C1 segment of cervical spinal cord (tissue), 14 donors: ENCODE measurements at regions not wholly inside any gene's neighbourhood (a gene's known extent, or its start where the extent isn't known, plus 50 kb on each side); places are given as distances from the start of the nearest gene placed in this dataset.

Experiments
- DNase-seq, 14 donors: peaks; one replicate each; lab custom pipeline; 2025; lab: John Stamatoyannopoulos, UW

GRCh38 chr6:164000276-164000675 lies 585.8 kb downstream of the QKI start:
- no peak for DNase-seq

GRCh38 chr6:163999475-164000125 lies 585.1 kb downstream of the QKI start:
- no peak for DNase-seq

GRCh38 chr6:163998496-163998895 lies 584.0 kb downstream of the QKI start:
- no peak for DNase-seq

GRCh38 chr6:163996491-163996890 lies 582.0 kb downstream of the QKI start:
- DNase-seq, result no peak

GRCh38 chr6:163994566-163994965 lies 580.0 kb downstream of the QKI start:
- DNase-seq, result no peak

- no peak for DNase-seq
Observed at GRCh38 chr6:163992701-163993100, 578.2 kb downstream of the QKI start.

- no peak for DNase-seq
Observed at GRCh38 chr6:163992056-163992455, 577.5 kb downstream of the QKI start.

GRCh38 chr6:163991321-163991720 lies 576.8 kb downstream of the QKI start:
- no peak for DNase-seq

GRCh38 chr6:163986313-163986712 lies 571.8 kb downstream of the QKI start:
- no peak for DNase-seq

- peak in 1 of 14 donors; percentile 11 for DNase-seq
Observed at GRCh38 chr6:163985710-163986109, 571.2 kb downstream of the QKI start.

GRCh38 chr6:163985040-163985439 lies 570.5 kb downstream of the QKI start:
- no peak for DNase-seq

GRCh38 chr6:163984124-163984936 lies 569.8 kb downstream of the QKI start:
- peak in 1 of 14 donors; percentile 24 for DNase-seq

- peak in 5 of 14 donors; percentile 14 to 68 (median 29) for DNase-seq
Observed at GRCh38 chr6:163983679-163984078, 569.2 kb downstream of the QKI start.

GRCh38 chr6:163974322-163974721 lies 559.8 kb downstream of the QKI start:
- DNase-seq, result no peak

- DNase-seq, result no peak
Observed at GRCh38 chr6:163971841-163972838, 557.6 kb downstream of the QKI start.

- DNase-seq, result no peak
Observed at GRCh38 chr6:163970846-163971564, 556.5 kb downstream of the QKI start.

- DNase-seq, result peak in 1 of 14 donors; percentile 11
Observed at GRCh38 chr6:163965426-163966348, 551.2 kb downstream of the QKI start.

- DNase-seq, result peak in 1 of 14 donors; percentile 5
Observed at GRCh38 chr6:163964789-163965188, 550.3 kb downstream of the QKI start.

- DNase-seq, result no peak
Observed at GRCh38 chr6:163963205-163964120, 548.9 kb downstream of the QKI start.
